Kasumi-1 (cell line): ENCODE measurements at regions not wholly inside any gene's neighbourhood (a gene's known extent, or its start where the extent isn't known, plus 50 kb on each side); places are given as distances from the start of the nearest gene placed in this dataset.
"Not testable (repeated sequence)": the region's sequence is repeated elsewhere in the genome, so short reads cannot be mapped to it uniquely, and the experiment has no call there.

Source experiments
- DNase-seq, 2 experiments: peaks; one replicate each; lab custom pipeline; 2025; lab: John Stamatoyannopoulos, UW

DNA sequence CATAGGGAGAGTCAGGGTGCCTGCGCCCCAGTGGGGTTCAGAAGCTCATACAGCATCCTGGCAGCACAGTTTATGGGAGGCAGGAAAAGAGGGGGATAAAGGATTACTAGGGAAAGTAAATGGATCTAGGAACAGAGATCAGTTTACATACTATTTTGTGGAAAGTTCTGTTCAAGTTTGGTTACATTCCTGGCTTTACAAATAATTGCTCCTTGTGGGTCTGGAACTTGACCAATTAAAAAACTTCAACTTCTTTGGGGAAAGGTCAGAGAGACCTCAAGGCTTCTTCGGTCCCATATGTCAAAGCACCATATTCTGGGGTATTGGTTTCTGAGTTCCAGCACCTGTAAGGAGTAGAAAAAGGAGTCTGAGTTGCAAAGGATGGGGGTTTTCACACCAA lies 64.1 kb downstream of the ZDHHC19 start:
- DNase-seq: no peak

DNA sequence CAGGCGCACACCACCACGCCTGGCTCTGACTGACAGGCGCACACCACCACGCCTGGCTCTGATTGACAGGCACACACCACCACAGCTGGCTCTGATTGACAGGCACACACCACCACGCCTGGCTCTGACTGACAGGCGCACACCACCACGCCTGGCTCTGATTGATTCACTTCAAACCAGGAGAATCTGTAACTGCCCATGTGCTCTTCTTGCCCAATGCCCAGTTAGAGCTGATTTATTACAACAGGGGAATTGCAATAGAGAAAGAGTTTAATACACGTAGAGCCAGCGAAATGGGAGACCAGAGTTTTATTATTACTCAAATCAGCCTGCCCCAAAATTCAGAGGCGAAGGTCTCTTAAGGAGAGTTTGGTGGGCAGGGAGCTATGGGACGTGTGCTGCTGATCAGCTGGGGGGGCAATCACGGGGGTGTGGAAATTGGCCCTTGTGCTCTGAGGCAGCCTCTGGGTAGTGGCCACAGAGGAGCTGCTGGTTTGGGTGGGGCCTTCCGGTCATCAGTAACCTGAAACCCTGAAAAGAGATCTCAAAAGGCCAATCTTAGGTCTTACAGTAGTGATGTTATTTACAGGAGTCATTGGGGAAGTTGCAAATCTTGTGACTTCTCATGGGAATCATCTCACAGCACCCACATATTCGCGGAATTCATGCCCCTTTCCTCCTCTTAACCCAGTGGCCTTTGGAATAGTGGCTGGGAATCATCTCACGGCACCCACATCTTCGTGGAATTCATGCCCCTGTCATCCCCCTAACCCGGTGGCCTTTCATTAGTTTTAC lies 63.8 kb upstream of the TFRC start:
- DNase-seq: no peak

DNA sequence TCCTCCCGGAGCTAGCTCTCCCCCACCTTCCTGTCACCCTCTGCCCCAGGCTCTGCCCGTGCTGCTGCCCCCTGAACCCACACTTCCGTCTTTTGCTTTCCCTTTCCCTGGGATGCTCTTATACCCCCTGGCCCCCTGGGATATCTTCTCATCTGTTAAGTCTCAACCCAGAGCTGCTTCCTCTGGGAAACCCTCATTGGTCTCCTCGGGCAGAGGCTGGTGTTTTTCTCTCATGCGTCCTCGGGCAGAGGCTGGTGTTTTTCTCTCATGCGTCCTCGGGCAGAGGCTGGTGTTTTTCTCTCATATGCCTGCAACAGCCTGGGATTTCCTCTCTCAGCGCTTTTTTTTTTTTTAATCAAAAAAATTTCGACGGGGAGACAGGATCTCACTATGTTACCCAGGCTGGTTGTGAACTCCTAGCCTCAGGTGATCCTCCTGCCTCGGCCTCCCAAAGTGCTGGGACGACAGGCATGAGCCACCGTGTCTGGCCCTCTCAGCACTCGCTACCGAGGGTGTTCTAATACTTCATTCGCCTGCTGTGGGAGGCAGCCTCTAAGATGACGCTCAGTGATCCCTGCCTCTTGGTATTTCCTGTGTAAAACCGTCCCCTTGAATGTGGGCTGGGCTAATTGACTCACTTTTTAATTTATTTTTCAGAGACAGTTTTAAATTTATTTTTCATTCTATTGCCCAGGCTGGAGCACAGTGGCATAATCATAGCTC lies 62.7 kb upstream of the TFRC start:
- no peak for DNase-seq

- no peak for DNase-seq
Measured at GRCh38 chr3:196143708-196144382, 62.0 kb upstream of the TFRC start.

- DNase-seq: no peak
Measured at GRCh38 chr3:196142202-196142956, 60.5 kb upstream of the TFRC start.

DNA sequence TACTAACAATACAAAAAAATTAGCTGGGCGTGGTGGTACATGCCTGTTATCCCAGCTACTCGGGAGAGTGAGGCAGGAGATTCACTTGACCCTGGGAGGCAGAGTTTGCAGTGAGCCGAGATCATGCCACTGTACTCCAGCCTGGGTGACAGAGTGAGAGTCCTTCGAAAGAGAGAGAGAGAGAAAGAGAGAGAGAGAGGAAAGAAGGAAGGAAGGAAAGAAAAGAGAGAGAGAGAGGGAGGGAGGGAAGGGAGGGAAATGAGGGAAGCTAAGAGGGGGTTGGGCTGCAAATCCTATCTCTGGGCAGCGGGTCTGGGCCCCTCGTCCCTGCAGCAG lies 59.9 kb upstream of the TFRC start:
- DNase-seq: no peak

DNA sequence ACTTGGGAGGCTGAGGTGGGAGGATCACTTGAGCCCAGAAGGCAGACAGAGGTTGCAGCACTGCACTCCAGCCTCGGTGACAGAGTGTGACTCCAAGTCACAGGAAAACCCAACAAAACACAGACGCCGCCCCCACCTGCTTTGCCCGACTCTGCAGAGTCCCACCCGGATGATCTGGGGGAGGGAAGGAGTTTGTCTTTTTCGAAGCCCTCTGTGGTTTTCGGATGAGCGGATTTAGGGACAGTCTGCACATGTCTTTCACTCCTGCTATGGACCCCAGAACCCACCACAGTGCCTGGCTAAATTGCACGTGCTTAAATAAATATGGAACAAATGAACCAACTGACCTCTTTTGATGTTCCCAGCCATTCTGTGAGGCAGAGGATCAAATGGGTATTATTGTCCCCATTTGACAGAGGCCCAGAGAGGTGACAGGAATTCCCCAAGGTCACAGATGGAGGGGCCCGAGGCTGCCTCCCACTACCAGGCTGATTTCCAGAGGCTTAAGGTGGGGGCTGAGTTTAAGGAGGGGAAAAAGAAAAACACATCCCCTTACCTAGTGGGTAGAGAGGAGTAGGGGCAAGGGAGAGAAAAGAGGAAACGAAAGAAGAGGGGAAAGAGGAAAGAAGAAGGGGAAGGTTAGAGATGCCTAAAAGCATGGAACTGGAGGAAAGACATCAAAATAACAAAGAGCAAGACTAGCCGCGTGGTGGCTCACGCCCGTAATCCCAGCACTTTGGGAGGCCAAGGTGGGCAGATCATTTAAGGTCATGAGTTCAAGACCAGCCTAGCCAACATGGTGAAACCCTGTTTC lies 59.4 kb upstream of the TFRC start:
- DNase-seq: no peak

- DNase-seq: peak; percentile 49 to 53
Measured at GRCh38 chr3:196140224-196140623, 58.3 kb upstream of the TFRC start.

DNA sequence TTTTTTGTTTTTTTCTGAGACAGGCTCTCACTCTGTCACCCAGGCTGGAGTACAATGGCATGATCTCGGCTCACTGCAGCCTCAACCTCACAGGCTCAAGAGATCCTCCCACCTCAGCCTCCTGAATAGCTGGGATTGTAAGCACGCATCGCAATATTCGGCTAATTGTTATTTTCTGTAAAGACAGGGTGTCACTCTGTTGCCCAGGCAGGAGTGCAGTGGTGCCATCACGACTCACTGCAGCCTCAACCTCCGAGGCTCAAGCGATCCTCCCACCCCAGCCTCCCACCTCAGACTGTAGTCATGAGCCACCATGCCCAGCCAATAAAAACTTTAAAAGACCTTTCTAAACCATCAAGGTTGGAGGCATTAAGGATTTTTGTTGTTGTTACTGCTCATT lies 57.4 kb upstream of the TFRC start:
- no peak for DNase-seq

- DNase-seq: no peak
Measured at GRCh38 chr3:196138482-196139254, 56.8 kb upstream of the TFRC start.

DNA sequence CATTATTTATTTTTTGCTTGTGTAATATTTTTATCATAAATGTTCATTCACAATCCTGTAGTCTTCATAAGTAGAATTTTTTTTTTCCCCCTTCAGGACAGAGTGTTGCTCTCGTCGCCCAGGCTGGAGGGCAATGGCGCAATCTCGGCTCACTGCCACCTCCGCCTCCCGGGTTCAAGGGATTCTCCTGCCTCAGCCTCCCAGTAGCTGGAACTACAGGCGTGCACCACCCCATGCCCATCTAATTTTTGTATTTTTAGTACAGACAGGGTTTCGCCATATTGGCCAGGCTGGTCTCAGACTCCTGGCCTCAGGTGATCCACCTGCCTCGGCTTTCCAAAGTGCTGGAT lies 54.7 kb upstream of the TFRC start:
- not testable (repeated sequence) for DNase-seq

DNA sequence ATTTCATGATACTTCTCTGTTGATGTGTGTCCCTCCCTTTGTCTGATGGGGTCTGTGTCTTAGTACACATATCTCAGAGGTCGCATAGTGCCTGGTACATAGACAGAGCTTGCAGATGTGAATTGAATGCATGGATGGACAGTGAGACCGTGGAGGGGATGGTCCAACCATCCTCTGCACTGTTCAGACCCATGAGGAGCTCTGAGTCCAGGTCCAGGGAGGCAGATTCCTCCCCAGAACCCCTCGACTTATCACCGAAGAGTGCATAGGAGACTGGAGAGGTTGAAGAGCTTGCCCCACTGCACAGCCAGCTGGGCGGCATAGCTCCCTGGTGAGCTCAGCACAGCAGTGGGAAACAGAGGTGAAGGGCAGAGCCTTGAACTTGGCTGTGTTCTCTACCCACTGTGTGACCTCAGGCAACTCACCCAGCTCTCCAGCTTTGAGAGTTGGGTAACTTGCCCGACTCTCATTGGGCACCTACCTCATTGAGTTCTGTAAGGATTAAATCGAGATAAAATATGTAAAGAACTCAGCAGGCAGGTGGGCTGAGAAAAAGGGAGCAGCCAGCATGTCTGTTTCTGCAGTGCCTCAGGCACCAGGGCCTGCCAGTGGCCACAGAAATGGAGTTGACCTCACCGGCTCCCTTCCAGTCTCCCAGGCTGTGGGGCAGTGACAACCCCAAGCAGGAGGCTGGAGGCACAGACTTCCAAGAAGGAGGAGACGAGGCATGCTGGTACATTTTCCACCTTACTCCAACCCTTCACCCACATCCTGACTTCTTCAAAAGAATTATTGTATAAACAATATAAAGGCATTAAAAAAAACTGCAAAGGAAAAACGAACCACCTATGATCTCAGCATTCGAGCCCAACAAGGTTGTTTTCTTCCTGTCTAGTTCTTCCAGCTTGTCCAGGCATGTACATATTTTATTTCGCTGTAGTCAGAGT lies 54.1 kb upstream of the TFRC start:
- no peak for DNase-seq

GRCh38 chr3:196134691-196135090 lies 52.8 kb upstream of the TFRC start:
- DNase-seq: no peak

DNA sequence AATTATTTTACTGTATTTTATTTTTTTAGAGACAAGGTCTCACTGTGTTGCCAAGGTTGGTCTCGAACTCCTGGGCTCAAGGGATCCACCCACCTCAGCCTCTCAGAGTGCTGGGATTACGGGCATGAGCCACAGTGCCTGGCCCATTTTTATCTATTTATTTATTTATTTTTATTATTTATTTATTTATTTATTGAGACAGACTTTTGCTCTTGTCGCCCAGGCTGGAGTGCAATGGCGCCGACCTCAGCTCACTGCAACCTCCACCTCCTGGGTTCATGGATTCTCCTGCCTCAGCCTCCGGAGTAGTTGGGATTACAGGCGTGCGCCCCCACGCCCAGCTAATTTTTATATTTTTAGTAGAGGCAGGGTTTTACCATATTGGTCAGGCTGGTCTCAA lies 52.0 kb upstream of the TFRC start:
- DNase-seq: not testable (repeated sequence)

DNA sequence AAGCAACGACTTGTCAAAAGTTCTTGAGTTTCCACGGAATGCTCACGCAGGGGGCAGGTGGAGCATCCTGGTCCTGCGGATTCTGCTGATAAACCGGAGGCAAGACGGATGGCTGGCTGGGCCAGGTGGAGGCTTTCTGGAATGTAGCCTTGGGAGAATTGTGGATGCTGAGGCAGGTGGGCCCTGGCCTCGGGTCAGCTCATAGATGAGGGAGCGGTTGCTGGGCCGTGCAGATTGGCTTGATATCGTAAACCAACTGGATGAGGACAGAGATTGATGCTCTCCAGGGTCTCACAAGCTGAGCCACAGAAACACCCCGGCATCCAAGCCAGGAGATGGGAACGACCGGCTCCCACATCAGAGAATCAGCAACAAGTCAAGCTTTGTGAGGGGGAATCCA lies 50.0 kb upstream of the TFRC start:
- no peak for DNase-seq
